ENCODE measurements at regions not wholly inside any gene's neighbourhood (a gene's known extent, or its start where the extent isn't known, plus 50 kb on each side); places are given as distances from the start of the nearest gene placed in this dataset.
"Not testable (repeated sequence)": the region's sequence is repeated elsewhere in the genome, so short reads cannot be mapped to it uniquely, and the experiment has no call there.

DNA sequence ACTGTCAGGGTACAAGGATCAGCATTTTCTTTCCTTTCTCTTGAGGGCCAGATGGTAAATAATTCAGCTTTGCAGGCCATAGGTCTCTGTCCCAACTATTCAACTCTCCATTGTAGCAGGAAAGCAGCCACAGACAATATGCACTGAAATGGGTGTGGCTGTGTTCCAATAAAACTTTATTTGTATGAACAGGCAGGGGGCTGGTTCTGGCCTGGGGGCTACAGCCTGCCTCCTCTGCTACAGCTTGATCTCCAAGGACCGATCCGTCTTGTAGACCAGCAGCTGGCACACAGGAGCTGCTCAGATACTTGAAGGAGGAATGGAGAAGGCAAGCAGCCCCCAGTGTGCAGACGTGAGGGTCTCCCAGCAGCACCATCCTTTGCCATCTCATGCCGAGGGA is 127.1 kb downstream of the OTOP1 start:
- TF ChIP-seq PAX8 (IDR thresholded peaks at IDR 0.05); ETV6 (conservative IDR thresholded peaks at IDR 0.05 in 1 of 2, IDR thresholded peaks at IDR 0.05 in 1 of 2; ENCODE audit: borderline replicate concordance in 1 of 2, low read depth in 1 of 2); EP300 (IDR thresholded peaks at IDR 0.05; ENCODE audit: borderline replicate concordance in 1 of 2, control insufficient read depth in 1 of 2, low read depth in 2 of 2, low read length in 2 of 2); TARDBP (IDR thresholded peaks at IDR 0.05; ENCODE audit: borderline replicate concordance); CREB1 (IDR thresholded peaks at IDR 0.05; ENCODE audit: low read depth); CTCF (IDR thresholded peaks at IDR 0.05 in 2 of 3, conservative IDR thresholded peaks at IDR 0.05 in 1 of 3; ENCODE audit: control insufficient read depth in 2 of 3, extremely low read depth in 1 of 3, insufficient read depth in 1 of 3, low read depth in 3 of 3, low read length in 3 of 3); RCOR1 (conservative IDR thresholded peaks at IDR 0.05; ENCODE audit: low read depth, low read length); POLR2A (IDR thresholded peaks at IDR 0.05; ENCODE audit: low read depth, low read length): not testable (repeated sequence)
- TF ChIP-seq, protein P1, sequence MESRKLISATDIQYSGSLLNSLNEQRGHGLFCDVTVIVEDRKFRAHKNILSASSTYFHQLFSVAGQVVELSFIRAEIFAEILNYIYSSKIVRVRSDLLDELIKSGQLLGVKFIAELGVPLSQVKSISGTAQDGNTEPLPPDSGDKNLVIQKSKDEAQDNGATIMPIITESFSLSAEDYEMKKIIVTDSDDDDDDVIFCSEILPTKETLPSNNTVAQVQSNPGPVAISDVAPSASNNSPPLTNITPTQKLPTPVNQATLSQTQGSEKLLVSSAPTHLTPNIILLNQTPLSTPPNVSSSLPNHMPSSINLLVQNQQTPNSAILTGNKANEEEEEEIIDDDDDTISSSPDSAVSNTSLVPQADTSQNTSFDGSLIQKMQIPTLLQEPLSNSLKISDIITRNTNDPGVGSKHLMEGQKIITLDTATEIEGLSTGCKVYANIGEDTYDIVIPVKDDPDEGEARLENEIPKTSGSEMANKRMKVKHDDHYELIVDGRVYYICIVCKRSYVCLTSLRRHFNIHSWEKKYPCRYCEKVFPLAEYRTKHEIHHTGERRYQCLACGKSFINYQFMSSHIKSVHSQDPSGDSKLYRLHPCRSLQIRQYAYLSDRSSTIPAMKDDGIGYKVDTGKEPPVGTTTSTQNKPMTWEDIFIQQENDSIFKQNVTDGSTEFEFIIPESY (IDR thresholded peaks at IDR 0.05): not testable (repeated sequence)

Measured in GM12878 (cell line).